ENCODE measurements at regions not wholly inside any gene's neighbourhood (a gene's known extent, or its start where the extent isn't known, plus 50 kb on each side); places are given as distances from the start of the nearest gene placed in this dataset.

GRCh38 chr2:121828281-121828731, 72.9 kb downstream of the TSN start:
- H3K27ac ChIP-seq, result no peak overlapping the region
- DNase-seq (ENCODE audit: low spot score), result no peak
- no peak overlapping the region for H3K4me3 ChIP-seq
- no peak for TF ChIP-seq CTCF (IDR thresholded peaks at IDR 0.05)

GRCh38 chr2:121830809-121831208, 75.4 kb downstream of the TSN start:
- no peak for DNase-seq (ENCODE audit: low spot score)
- no peak overlapping the region for H3K4me3 ChIP-seq
- no peak overlapping the region for H3K27ac ChIP-seq
- no peak for TF ChIP-seq CTCF (IDR thresholded peaks at IDR 0.05)

GRCh38 chr2:121831841-121832240, 76.4 kb downstream of the TSN start:
- DNase-seq (ENCODE audit: low spot score), result no peak
- no peak for TF ChIP-seq CTCF (IDR thresholded peaks at IDR 0.05)
- peak overlapping the region in 1 of 2 donors; percentile 1 for H3K27ac ChIP-seq
- no peak overlapping the region for H3K4me3 ChIP-seq

- H3K27ac ChIP-seq, result no peak overlapping the region
- no peak overlapping the region for H3K4me3 ChIP-seq
- TF ChIP-seq CTCF (IDR thresholded peaks at IDR 0.05), result no peak
- no peak for DNase-seq (ENCODE audit: low spot score)
These were observed 77.2 kb downstream of the TSN start for GRCh38 chr2:121832412-121833357.

- DNase-seq (ENCODE audit: low spot score), result no peak
- Histone ChIP-seq H3K4me3 (no peak overlapping the region), H3K27ac (no peak overlapping the region)
- no peak for TF ChIP-seq CTCF (IDR thresholded peaks at IDR 0.05)
These were observed 77.9 kb downstream of the TSN start for GRCh38 chr2:121833358-121833723.

GRCh38 chr2:121836611-121837010, 81.2 kb downstream of the TSN start:
- DNase-seq (ENCODE audit: low spot score), result no peak
- TF ChIP-seq CTCF (IDR thresholded peaks at IDR 0.05), result no peak
- no peak overlapping the region for H3K4me3 ChIP-seq
- H3K27ac ChIP-seq, result no peak overlapping the region

- no peak for TF ChIP-seq CTCF (IDR thresholded peaks at IDR 0.05)
- Histone ChIP-seq H3K27ac (no peak overlapping the region), H3K4me3 (no peak overlapping the region)
- DNase-seq (ENCODE audit: low spot score), result no peak
These were observed 82.1 kb downstream of the TSN start for GRCh38 chr2:121837591-121837990.
